Fibroblast of skin of scalp (primary cell): ENCODE measurements at regions not wholly inside any gene's neighbourhood (a gene's known extent, or its start where the extent isn't known, plus 50 kb on each side); places are given as distances from the start of the nearest gene placed in this dataset.
"Not testable (repeated sequence)": the region's sequence is repeated elsewhere in the genome, so short reads cannot be mapped to it uniquely, and the experiment has no call there.

Experiments used
- DNase-seq: peaks from one replicate; pipeline ENCODE4 v3.0.0-alpha.2; 2013

GRCh38 chrX:112577146-112577545, 102.6 kb downstream of the LHFPL1 start:
- no peak for DNase-seq

GRCh38 chrX:112571388-112571787, 108.3 kb downstream of the LHFPL1 start:
- no peak for DNase-seq

GRCh38 chrX:112555831-112556230, 123.9 kb downstream of the LHFPL1 start:
- no peak for DNase-seq

- no peak for DNase-seq
Measured at GRCh38 chrX:112545051-112545450, 134.7 kb downstream of the LHFPL1 start.

GRCh38 chrX:112536544-112536943, 143.2 kb downstream of the LHFPL1 start:
- DNase-seq, result no peak

GRCh38 chrX:112527903-112528302, 151.8 kb downstream of the LHFPL1 start:
- no peak for DNase-seq

GRCh38 chrX:112521676-112522075, 158.1 kb downstream of the LHFPL1 start:
- DNase-seq, result no peak

- no peak for DNase-seq
Measured at GRCh38 chrX:112520124-112520523, 159.6 kb downstream of the LHFPL1 start.

- no peak for DNase-seq
Measured at GRCh38 chrX:112513154-112513553, 166.6 kb downstream of the LHFPL1 start.

GRCh38 chrX:112512509-112512908, 167.2 kb downstream of the LHFPL1 start:
- DNase-seq, result no peak

- no peak for DNase-seq
Measured at GRCh38 chrX:112510629-112511028, 169.1 kb downstream of the LHFPL1 start.

GRCh38 chrX:112477653-112478052, 202.1 kb downstream of the LHFPL1 start:
- DNase-seq, result no peak

GRCh38 chrX:112473654-112474053, 206.1 kb downstream of the LHFPL1 start:
- no peak for DNase-seq

GRCh38 chrX:112470551-112470950, 209.2 kb downstream of the LHFPL1 start:
- DNase-seq, result no peak

- DNase-seq, result not testable (repeated sequence)
Measured at GRCh38 chrX:112461949-112462450, 217.7 kb downstream of the LHFPL1 start.

- no peak for DNase-seq
Measured at GRCh38 chrX:112457788-112458187, 221.9 kb downstream of the LHFPL1 start.

- DNase-seq, result no peak
Measured at GRCh38 chrX:112450810-112451209, 228.9 kb downstream of the LHFPL1 start.

GRCh38 chrX:112440277-112440676, 239.5 kb downstream of the LHFPL1 start:
- no peak for DNase-seq

- DNase-seq, result no peak
Measured at GRCh38 chrX:112424166-112424565, 255.6 kb downstream of the LHFPL1 start.

- DNase-seq, result no peak
Measured at GRCh38 chrX:112391313-112391712, 288.4 kb downstream of the LHFPL1 start.

- DNase-seq, result not testable (repeated sequence)
Measured at GRCh38 chrX:112381649-112382298, 298.0 kb downstream of the LHFPL1 start.

- DNase-seq, result no peak
Measured at GRCh38 chrX:112380541-112381278, 298.1 kb upstream of the TRPC5 start.

- DNase-seq, result no peak
Measured at GRCh38 chrX:112377481-112377880, 294.9 kb upstream of the TRPC5 start.

- no peak for DNase-seq
Measured at GRCh38 chrX:112368371-112368770, 285.8 kb upstream of the TRPC5 start.
